VCaP (cell line): ENCODE measurements at regions not wholly inside any gene's neighbourhood (a gene's known extent, or its start where the extent isn't known, plus 50 kb on each side); places are given as distances from the start of the nearest gene placed in this dataset.

Experiments used
- H3K27ac ChIP-seq: fragments of 450-650 bp; 2 replicates; pipeline ENCODE4 v1.5.1; 2017
- TF ChIP-seq, protein P1 (sequence below): fragments of 450-650 bp; conservative IDR thresholded peaks from 2 replicates; pipeline ENCODE4 v1.5.1; 2017; ENCODE audit warnings: mild to moderate bottlenecking, moderate library complexity

DNA sequence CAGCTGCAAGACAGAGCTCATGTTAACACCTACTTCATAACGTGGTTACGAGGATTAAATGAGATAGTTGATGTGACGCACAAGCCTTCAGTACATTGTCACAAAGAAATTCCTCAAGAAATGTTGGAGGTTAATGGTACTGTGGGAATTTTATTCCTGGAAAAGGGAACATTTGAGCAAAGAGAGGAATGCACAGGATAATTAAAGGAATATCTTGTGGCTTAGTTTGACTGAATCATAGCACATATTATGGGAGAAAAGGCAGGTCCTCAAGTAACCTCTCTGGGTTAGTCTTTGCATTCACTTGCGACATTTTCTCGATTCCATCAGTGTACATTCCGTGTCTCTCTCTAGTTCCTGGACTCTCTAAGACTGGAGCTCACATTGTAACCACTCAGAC, 300.2 kb upstream of the DUSP10 start:
- TF ChIP-seq, protein P1, sequence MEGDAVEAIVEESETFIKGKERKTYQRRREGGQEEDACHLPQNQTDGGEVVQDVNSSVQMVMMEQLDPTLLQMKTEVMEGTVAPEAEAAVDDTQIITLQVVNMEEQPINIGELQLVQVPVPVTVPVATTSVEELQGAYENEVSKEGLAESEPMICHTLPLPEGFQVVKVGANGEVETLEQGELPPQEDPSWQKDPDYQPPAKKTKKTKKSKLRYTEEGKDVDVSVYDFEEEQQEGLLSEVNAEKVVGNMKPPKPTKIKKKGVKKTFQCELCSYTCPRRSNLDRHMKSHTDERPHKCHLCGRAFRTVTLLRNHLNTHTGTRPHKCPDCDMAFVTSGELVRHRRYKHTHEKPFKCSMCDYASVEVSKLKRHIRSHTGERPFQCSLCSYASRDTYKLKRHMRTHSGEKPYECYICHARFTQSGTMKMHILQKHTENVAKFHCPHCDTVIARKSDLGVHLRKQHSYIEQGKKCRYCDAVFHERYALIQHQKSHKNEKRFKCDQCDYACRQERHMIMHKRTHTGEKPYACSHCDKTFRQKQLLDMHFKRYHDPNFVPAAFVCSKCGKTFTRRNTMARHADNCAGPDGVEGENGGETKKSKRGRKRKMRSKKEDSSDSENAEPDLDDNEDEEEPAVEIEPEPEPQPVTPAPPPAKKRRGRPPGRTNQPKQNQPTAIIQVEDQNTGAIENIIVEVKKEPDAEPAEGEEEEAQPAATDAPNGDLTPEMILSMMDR: no peak
- no peak overlapping the region for H3K27ac ChIP-seq

- TF ChIP-seq, protein P1: no peak
- no peak overlapping the region for H3K27ac ChIP-seq
Observed at GRCh38 chr1:222040955-222041354, 299.1 kb upstream of the DUSP10 start.

DNA sequence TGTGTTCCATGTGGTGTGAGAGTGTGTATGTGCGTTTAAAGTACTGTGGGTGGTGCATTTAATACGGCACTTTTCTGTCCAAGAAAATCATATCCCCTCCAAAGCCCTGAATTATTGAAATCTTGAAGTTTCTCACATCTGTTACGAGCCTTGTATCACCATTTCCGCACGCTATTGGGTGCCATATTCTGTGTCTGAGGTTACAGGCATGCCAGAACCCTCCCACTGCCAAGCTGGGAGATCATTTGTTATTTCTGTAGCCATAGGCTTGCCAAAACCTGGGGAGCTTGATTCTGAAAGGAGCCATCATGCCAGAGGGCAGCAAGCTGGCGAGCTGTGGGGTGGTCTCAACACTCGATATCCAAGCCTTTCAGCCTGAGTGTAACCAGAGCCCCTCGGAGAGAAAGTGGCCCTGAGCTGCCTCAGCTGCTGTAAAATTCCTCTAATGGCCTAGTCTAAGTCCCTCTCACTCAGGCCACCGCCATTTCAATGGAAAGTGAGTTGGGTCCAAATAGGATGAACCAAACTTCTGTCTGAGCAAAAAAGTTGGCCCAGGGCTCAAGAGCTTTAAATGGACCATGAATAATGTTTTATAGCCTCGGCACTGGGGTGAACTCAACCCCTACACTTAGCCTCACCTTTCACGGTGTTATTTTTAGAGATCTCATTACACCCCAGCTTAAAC, 298.4 kb upstream of the DUSP10 start:
- TF ChIP-seq, protein P1: no peak
- H3K27ac ChIP-seq: no peak overlapping the region

- H3K27ac ChIP-seq: no peak overlapping the region
- TF ChIP-seq, protein P1: no peak
Observed at GRCh38 chr1:222038971-222039370, 297.1 kb upstream of the DUSP10 start.

- TF ChIP-seq, protein P1: no peak
- H3K27ac ChIP-seq: no peak overlapping the region
Observed at GRCh38 chr1:222037720-222038119, 295.8 kb upstream of the DUSP10 start.

DNA sequence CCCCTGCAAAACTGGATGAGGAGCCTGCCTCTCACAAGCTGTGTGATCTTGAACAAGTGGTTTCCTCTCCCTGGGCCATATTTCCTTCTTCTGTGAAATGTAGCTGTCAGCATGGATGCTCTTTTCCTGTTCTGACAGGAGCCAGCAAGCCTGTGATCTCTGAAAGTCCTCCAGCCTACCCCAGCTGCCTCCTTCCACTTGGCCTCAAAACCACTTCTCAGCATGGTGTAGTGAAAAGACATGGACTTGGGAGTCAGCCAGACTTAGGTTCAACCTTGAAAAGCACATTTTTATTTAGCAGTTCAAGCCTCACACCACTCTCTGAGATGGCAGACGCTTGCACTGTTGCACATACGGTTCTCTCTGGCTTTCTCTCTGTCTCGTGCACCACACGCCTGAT, 292.9 kb upstream of the DUSP10 start:
- H3K27ac ChIP-seq: no peak overlapping the region
- TF ChIP-seq, protein P1: no peak

- TF ChIP-seq, protein P1: no peak
- H3K27ac ChIP-seq: no peak overlapping the region
Observed at GRCh38 chr1:222033450-222033849, 291.6 kb upstream of the DUSP10 start.
